Lower leg skin (tissue), 4 donors: ENCODE measurements at regions not wholly inside any gene's neighbourhood (a gene's known extent, or its start where the extent isn't known, plus 50 kb on each side); places are given as distances from the start of the nearest gene placed in this dataset.

Source experiments
- DNase-seq, 2 donors: peaks; one replicate each; pipeline ENCODE4 v3.0.0-alpha.2; 2019; ENCODE audit warnings: low spot score in 2 of 2
- H3K4me3 ChIP-seq: fragments of 200-600 bp; sonication (generic); 2 replicates; pipeline ENCODE4 v1.5.1; 2017; ENCODE audit warnings: mild to moderate bottlenecking, low read depth; ENCODE audit not compliant: poor library complexity, severe bottlenecking
- CTCF ChIP-seq, 3 donors: fragments of 450-650 bp; IDR thresholded peaks; one replicate each; pipeline ENCODE4 v1.5.1; 2016; ENCODE audit warnings: antibody characterized with exemption in 3 of 3, mild to moderate bottlenecking in 3 of 3, moderate library complexity in 2 of 3
- POLR2A ChIP-seq, 2 donors: fragments of 450-650 bp; IDR thresholded peaks; one replicate each; pipeline ENCODE4 v1.6.1; 2016 to 2017; ENCODE audit warnings: antibody characterized with exemption in 2 of 2, mild to moderate bottlenecking in 1 of 2, moderate library complexity in 1 of 2
- WGBS, 2 donors: methylation state at CpG; one replicate each; pipeline ENCODE4 v1.1.5; 2018; 5-methylcytosine and 5-hydroxymethylcytosine counted together
- intact Hi-C: fragments of 100-400 bp; cut with DNase I; formaldehyde crosslinking; loops from one replicate; pipeline ENCODE4 v1.15.0; 2023; ENCODE audit warnings: low total_unique reads

- intact Hi-C loops, result no loop called here
- WGBS, 2 donors, result 26 to 57% methylated on average over 1 of the region's 1 CpG
- TF ChIP-seq CTCF (IDR thresholded peaks at IDR 0.05) (no peak), POLR2A (IDR thresholded peaks at IDR 0.05) (no peak)
- no peak for DNase-seq
- H3K4me3 ChIP-seq, result no peak overlapping the region
Measured at GRCh38 chrX:98605941-98606340, 1722.2 kb downstream of the RPA4 start.

GRCh38 chrX:98607739-98608138 lies 1724.0 kb downstream of the RPA4 start:
- H3K4me3 ChIP-seq, result no peak overlapping the region
- no peak for TF ChIP-seq CTCF (IDR thresholded peaks at IDR 0.05)
- TF ChIP-seq POLR2A (IDR thresholded peaks at IDR 0.05), result no peak
- 44 to 46% methylated on average over 2 of the region's 2 CpGs for WGBS, 2 donors
- intact Hi-C loops, result no loop called here
- no peak for DNase-seq

- intact Hi-C loops, result no loop called here
- no peak overlapping the region for H3K4me3 ChIP-seq
- no peak for DNase-seq
- TF ChIP-seq CTCF (IDR thresholded peaks at IDR 0.05), result no peak
- no peak for TF ChIP-seq POLR2A (IDR thresholded peaks at IDR 0.05)
Measured at GRCh38 chrX:98627645-98628044, 1743.9 kb downstream of the RPA4 start.

- no peak overlapping the region for H3K4me3 ChIP-seq
- TF ChIP-seq POLR2A (IDR thresholded peaks at IDR 0.05) (no peak), CTCF (IDR thresholded peaks at IDR 0.05) (no peak)
- intact Hi-C loops, result no loop called here
- no peak for DNase-seq
Measured at GRCh38 chrX:98637451-98637850, 1753.7 kb downstream of the RPA4 start.

- no peak for DNase-seq
- 39 to 60% methylated on average over 1 of the region's 1 CpG for WGBS, 2 donors
Measured at GRCh38 chrX:98646351-98646750, 1762.6 kb downstream of the RPA4 start.

More at GRCh38 chrX:98646351-98646750, 1762.6 kb downstream of the RPA4 start:
- intact Hi-C loops, result no loop called here
- H3K4me3 ChIP-seq, result no peak overlapping the region
- TF ChIP-seq POLR2A (IDR thresholded peaks at IDR 0.05) (no peak), CTCF (IDR thresholded peaks at IDR 0.05) (no peak)
